Thymus (tissue), 11 donors: ENCODE measurements at regions not wholly inside any gene's neighbourhood (a gene's known extent, or its start where the extent isn't known, plus 50 kb on each side); places are given as distances from the start of the nearest gene placed in this dataset.

ENCODE experiments used
- DNase-seq, 9 donors: peaks; one replicate each; pipeline ENCODE4 v3.0.0-alpha.2; 2013; ENCODE audit warnings: low spot score in 9 of 9, low read depth in 6 of 9, missing footprints in 1 of 9
- H3K27ac ChIP-seq, 2 donors: one replicate each; pipeline ENCODE4 v1.5.1; 2013; ENCODE audit warnings: control low read depth in 1 of 2, low read depth in 1 of 2, low read length in 1 of 2, mild to moderate bottlenecking in 1 of 2, moderate library complexity in 1 of 2
- H3K27me3 ChIP-seq, 2 donors: one replicate each; pipeline ENCODE4 v1.5.1; 2013; ENCODE audit warnings: low read length in 1 of 2; ENCODE audit not compliant: control insufficient read depth in 2 of 2, insufficient read depth in 1 of 2
- H3K36me3 ChIP-seq, 2 donors: one replicate each; pipeline ENCODE4 v1.5.1; 2013; ENCODE audit warnings: low read length in 1 of 2, mild to moderate bottlenecking in 1 of 2, moderate library complexity in 1 of 2; ENCODE audit not compliant: control insufficient read depth in 2 of 2, insufficient read depth in 2 of 2
- H3K4me1 ChIP-seq, 2 donors: one replicate each; pipeline ENCODE4 v1.5.1; 2013; ENCODE audit warnings: low read length in 2 of 2; ENCODE audit not compliant: control insufficient read depth in 2 of 2, insufficient read depth in 2 of 2
- H3K4me3 ChIP-seq, 2 donors: one replicate each; pipeline ENCODE4 v1.5.1; 2013; ENCODE audit warnings: low read length in 2 of 2, control low read depth in 1 of 2, mild to moderate bottlenecking in 1 of 2
- H3K9me3 ChIP-seq, 2 donors: one replicate each; pipeline ENCODE4 v1.5.1; 2013; ENCODE audit warnings: low read length in 1 of 2, mild to moderate bottlenecking in 1 of 2; ENCODE audit not compliant: control insufficient read depth in 2 of 2, insufficient read depth in 1 of 2
- WGBS: extraction: QIAGEN DNeasy Blood & Tissue Kit; methylation state at CpG from one replicate; pipeline ENCODE4 v1.1.7; 2013; 5-methylcytosine and 5-hydroxymethylcytosine counted together
- donor health status: healthy.

GRCh38 chr2:226378753-226379705, 420.6 kb downstream of the IRS1 start:
- no peak for DNase-seq
- Histone ChIP-seq H3K4me3 (no peak overlapping the region), H3K27me3 (no peaks in the 10 kb centered on the region), H3K36me3 (no peaks in the 10 kb centered on the region), H3K4me1 (no peaks in the 10 kb centered on the region), H3K27ac (no peak overlapping the region), H3K9me3 (no peaks in the 10 kb centered on the region)
- 98% methylated on average over 2 of the region's 2 CpGs for WGBS

GRCh38 chr2:226376516-226377180, 423.0 kb downstream of the IRS1 start:
- DNase-seq = no peak

GRCh38 chr2:226366920-226367319, 432.7 kb downstream of the IRS1 start:
- no peak overlapping the region for H3K4me3 ChIP-seq
- no peak overlapping the region for H3K27ac ChIP-seq
- H3K27me3 ChIP-seq = no peaks in the 10 kb centered on the region
- H3K4me1 ChIP-seq = no peaks in the 10 kb centered on the region
- WGBS = 67% methylated on average over 7 of the region's 7 CpGs
- no peaks in the 10 kb centered on the region for H3K9me3 ChIP-seq
- no peaks in the 10 kb centered on the region for H3K36me3 ChIP-seq
- no peak for DNase-seq

More at GRCh38 chr2:226376516-226377180, 423.0 kb downstream of the IRS1 start:
- H3K4me3 ChIP-seq = no peak overlapping the region
- H3K4me1 ChIP-seq = no peaks in the 10 kb centered on the region
- H3K27ac ChIP-seq = no peak overlapping the region
- WGBS = 78% methylated on average over 4 of the region's 4 CpGs
- no peaks in the 10 kb centered on the region for H3K36me3 ChIP-seq
- H3K27me3 ChIP-seq = no peaks in the 10 kb centered on the region
- H3K9me3 ChIP-seq = no peaks in the 10 kb centered on the region

- H3K27me3 ChIP-seq = no peaks in the 10 kb centered on the region
- no peaks in the 10 kb centered on the region for H3K9me3 ChIP-seq
- no peak overlapping the region for H3K27ac ChIP-seq
- no peaks in the 10 kb centered on the region for H3K4me1 ChIP-seq
- H3K36me3 ChIP-seq = no peaks in the 10 kb centered on the region
- DNase-seq = no peak
- no peak overlapping the region for H3K4me3 ChIP-seq
These were observed 435.4 kb downstream of the IRS1 start for GRCh38 chr2:226364217-226364616.

DNA sequence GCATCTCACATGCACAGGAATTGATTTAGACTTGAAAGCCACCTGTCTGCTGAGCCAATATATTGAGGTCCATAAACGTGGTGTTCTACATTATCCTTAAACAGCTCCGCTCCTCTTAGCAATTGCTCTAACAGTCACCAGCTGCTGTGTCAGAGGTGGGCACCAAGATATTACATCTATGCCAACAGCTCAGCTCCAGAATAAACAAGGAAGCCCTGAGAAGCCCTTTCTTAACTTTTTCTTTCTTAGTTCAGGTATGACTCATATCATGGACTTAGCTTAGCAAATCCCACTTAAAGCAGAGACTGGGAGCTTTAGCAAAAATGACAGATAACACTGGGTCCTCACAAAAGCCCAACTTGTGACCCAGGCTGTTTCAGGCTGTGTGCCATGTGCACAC, 436.6 kb downstream of the IRS1 start:
- no peak overlapping the region for H3K27ac ChIP-seq
- WGBS = 93% methylated on average over 2 of the region's 2 CpGs
- no peaks in the 10 kb centered on the region for H3K27me3 ChIP-seq
- H3K4me1 ChIP-seq = no peaks in the 10 kb centered on the region
- no peaks in the 10 kb centered on the region for H3K9me3 ChIP-seq
- no peaks in the 10 kb centered on the region for H3K36me3 ChIP-seq
- DNase-seq = no peak
- H3K4me3 ChIP-seq = no peak overlapping the region

DNA sequence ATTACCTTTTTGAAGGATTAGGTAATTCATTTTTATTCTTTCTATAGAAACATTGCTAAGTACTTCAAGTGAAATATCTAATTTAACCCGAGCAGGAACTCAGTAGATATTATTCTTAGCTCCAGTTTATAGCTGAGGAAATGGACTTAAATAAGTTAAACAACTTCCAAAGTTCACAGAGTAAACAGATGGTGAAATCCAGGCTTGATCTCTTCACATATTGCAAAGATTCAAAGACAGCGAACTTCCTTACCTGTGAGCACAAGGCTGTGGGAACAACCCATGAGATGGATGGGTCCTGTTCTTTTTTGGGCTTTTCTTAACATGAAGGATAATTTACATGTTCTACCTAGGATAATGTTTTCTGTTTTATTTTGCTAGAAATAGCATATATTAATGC, 439.0 kb downstream of the IRS1 start:
- H3K27ac ChIP-seq = no peak overlapping the region
- no peak overlapping the region for H3K4me3 ChIP-seq
- no peaks in the 10 kb centered on the region for H3K4me1 ChIP-seq
- H3K36me3 ChIP-seq = no peaks in the 10 kb centered on the region
- no peak for DNase-seq
- H3K27me3 ChIP-seq = no peaks in the 10 kb centered on the region
- no peaks in the 10 kb centered on the region for H3K9me3 ChIP-seq
- 88% methylated on average over 2 of the region's 2 CpGs for WGBS

- Histone ChIP-seq H3K27me3 (no peaks in the 10 kb centered on the region), H3K36me3 (no peaks in the 10 kb centered on the region), H3K4me3 (no peak overlapping the region), H3K9me3 (no peaks in the 10 kb centered on the region), H3K27ac (no peak overlapping the region), H3K4me1 (no peaks in the 10 kb centered on the region)
- no peak for DNase-seq
- WGBS = 83% methylated on average over 5 of the region's 5 CpGs
These were observed 440.9 kb downstream of the IRS1 start for GRCh38 chr2:226358688-226359087.

- H3K9me3 ChIP-seq = no peaks in the 10 kb centered on the region
- H3K36me3 ChIP-seq = no peaks in the 10 kb centered on the region
- H3K4me3 ChIP-seq = no peak overlapping the region
- H3K27me3 ChIP-seq = no peaks in the 10 kb centered on the region
- WGBS = 95% methylated on average over 5 of the region's 5 CpGs
- DNase-seq = no peak
- H3K27ac ChIP-seq = no peak overlapping the region
- H3K4me1 ChIP-seq = no peaks in the 10 kb centered on the region
These were observed 441.8 kb downstream of the IRS1 start for GRCh38 chr2:226357816-226358215.

DNA sequence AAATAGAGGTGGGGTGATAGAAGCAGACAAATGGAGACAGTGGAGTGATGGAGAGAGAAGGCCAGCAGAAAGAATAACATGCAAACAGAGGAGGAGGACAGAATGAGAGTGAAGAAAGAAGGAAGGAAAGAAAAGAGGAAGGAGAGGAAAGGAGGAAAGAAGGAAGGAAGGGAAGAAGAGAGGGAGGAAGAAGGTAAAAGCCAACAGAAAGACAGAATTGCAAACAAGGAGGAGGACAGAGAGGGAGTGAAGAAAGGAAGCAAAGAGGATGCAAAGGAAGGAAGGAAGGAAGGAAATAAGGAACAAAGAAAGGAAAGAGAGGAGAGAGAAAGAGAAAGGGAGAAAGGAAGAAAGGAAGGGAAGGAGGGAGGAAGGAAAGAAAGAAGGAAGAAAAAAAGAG, 444.0 kb downstream of the IRS1 start:
- Histone ChIP-seq H3K9me3 (no peaks in the 10 kb centered on the region), H3K4me1 (no peaks in the 10 kb centered on the region), H3K27ac (no peak overlapping the region), H3K36me3 (no peaks in the 10 kb centered on the region), H3K4me3 (no peak overlapping the region), H3K27me3 (no peaks in the 10 kb centered on the region)
- no peak for DNase-seq
